ENCODE measurements at regions not wholly inside any gene's neighbourhood (a gene's known extent, or its start where the extent isn't known, plus 50 kb on each side); places are given as distances from the start of the nearest gene placed in this dataset.

- TF ChIP-seq RERE (CRISPR knock-in tag; IDR thresholded peaks at IDR 0.05; ENCODE audit: low read depth) (peak; percentile 100), ATF7 (IDR thresholded peaks at IDR 0.05) (peak; percentile 83), ATF7 (CRISPR knock-in tag; IDR thresholded peaks at IDR 0.05) (peak; percentile 100), HOXA5 (CRISPR knock-in tag; IDR thresholded peaks at IDR 0.05) (peak; percentile 99), THAP8 (CRISPR knock-in tag; IDR thresholded peaks at IDR 0.05; ENCODE audit: borderline replicate concordance) (no peak; the same call in 1 of the 2 replicates), SSRP1 (CRISPR knock-in tag; IDR thresholded peaks at IDR 0.05) (peak; percentile 64; the same call in 1 of the 2 replicates), ZBTB44 (CRISPR knock-in tag; IDR thresholded peaks at IDR 0.05) (peak; percentile 40; the same call in 1 of the 2 replicates), POLR2G (IDR thresholded peaks at IDR 0.05; ENCODE audit: low read depth, low read length) (no peak; the same call in 1 of the 2 replicates), AGO2 (optimal IDR thresholded peaks at IDR 0.05; ENCODE audit: low read depth, low read length) (no peak), ZNF335 (CRISPR knock-in tag; IDR thresholded peaks at IDR 0.05) (peak; percentile 87), ZNF160 (CRISPR knock-in tag; IDR thresholded peaks at IDR 0.05) (peak; percentile 93), RBM39 (IDR thresholded peaks at IDR 0.05; ENCODE audit: low read depth, low read length, poor library complexity, severe bottlenecking) (peak; percentile 27), ZFYVE20 (CRISPR knock-in tag; IDR thresholded peaks at IDR 0.05; ENCODE audit: borderline replicate concordance, low read depth) (no peak), ZBTB25 (CRISPR knock-in tag; IDR thresholded peaks at IDR 0.05) (peak; percentile 94), DBP (CRISPR knock-in tag; IDR thresholded peaks at IDR 0.05; ENCODE audit: not compliant biosample characterization) (peak; percentile 93), CCAR2 (optimal IDR thresholded peaks at IDR 0.05; ENCODE audit: low read depth, low read length) (peak; percentile 93), ZNF138 (CRISPR knock-in tag; IDR thresholded peaks at IDR 0.05; ENCODE audit: low read depth) (no peak), FOXO1 (CRISPR knock-in tag; IDR thresholded peaks at IDR 0.05) (peak; percentile 100), SETDB1 (CRISPR knock-in tag; IDR thresholded peaks at IDR 0.05; ENCODE audit: borderline replicate concordance) (peak; percentile 15; the same call in 1 of the 2 replicates), ZNF780A (CRISPR knock-in tag; IDR thresholded peaks at IDR 0.05) (peak; percentile 97)
Measured at GRCh38 chr2:120465989-120466703, 120.2 kb downstream of the INHBB start (continued).
